Stomach (tissue), 8 donors: ENCODE measurements at regions not wholly inside any gene's neighbourhood (a gene's known extent, or its start where the extent isn't known, plus 50 kb on each side); places are given as distances from the start of the nearest gene placed in this dataset.

ENCODE experiments used
- DNase-seq, 2 donors: peaks; one replicate each; pipeline versions ENCODE4 v3.0.0 to v3.0.0-alpha.2; 2013 to 2019
- H3K27ac ChIP-seq, 5 donors: fragments of 200-600 bp in 4 of 5; sonication (generic) in 4 of 5; one replicate each; pipeline ENCODE4 v1.5.1; 2013 to 2019; ENCODE audit warnings: mild to moderate bottlenecking in 1 of 5, moderate library complexity in 1 of 5
- H3K27me3 ChIP-seq, 3 donors: fragments of 200-600 bp; sonication (generic); one replicate each; pipeline ENCODE4 v1.5.1; 2017 to 2019; ENCODE audit warnings: mixed run types in 1 of 3
- H3K36me3 ChIP-seq, 4 donors: fragments of 200-600 bp; sonication (generic); 1 replicate in 3 of 4; 2 replicates in 1 of 4; pipeline ENCODE4 v1.5.1; 2016 to 2019
- H3K4me1 ChIP-seq, 4 donors: fragments of 200-600 bp; sonication (generic); one replicate each; pipeline ENCODE4 v1.5.1; 2016 to 2019
- H3K4me3 ChIP-seq, 4 donors: fragments of 200-600 bp; sonication (generic) in 3 of 4; one replicate each; pipeline ENCODE4 v1.5.1; 2016 to 2019; ENCODE audit warnings: mild to moderate bottlenecking in 1 of 4
- H3K9me3 ChIP-seq, 4 donors: fragments of 200-600 bp; sonication (generic); one replicate each; pipeline ENCODE4 v1.5.1; 2016 to 2019
- EP300 ChIP-seq: sonication (generic); formaldehyde crosslinking; IDR thresholded peaks from one replicate; pipeline ENCODE4 v1.6.1; 2017; ENCODE audit warnings: antibody characterized with exemption
- POLR2A ChIP-seq, 4 donors: fragments of 450-650 bp; IDR thresholded peaks; one replicate each; pipeline ENCODE4 v1.6.1; 2016; ENCODE audit warnings: antibody characterized with exemption in 4 of 4, control low read depth in 2 of 4, mild to moderate bottlenecking in 1 of 4, moderate library complexity in 1 of 4
- POLR2AphosphoS5 ChIP-seq, 3 donors: sonication (generic); formaldehyde crosslinking; IDR thresholded peaks; one replicate each; pipeline ENCODE4 v1.6.1; 2016; ENCODE audit warnings: antibody characterized with exemption in 3 of 3
- WGBS, 5 donors: extraction: QIAGEN DNeasy Blood & Tissue Kit in 3 of 5; methylation state at CpG; one replicate each; pipeline versions ENCODE4 v1.1.5 to v1.1.7; 2013 to 2018; 5-methylcytosine and 5-hydroxymethylcytosine counted together
- intact Hi-C: fragments of 100-400 bp; cut with DNase I; formaldehyde crosslinking; loops from one replicate; pipeline ENCODE4 v1.15.1; 2023; ENCODE audit warnings: low total_unique reads
- TF ChIP-seq, protein P1 (sequence below), 7 experiments: fragments of 450-650 bp in 4 of 7; fragments of 200-600 bp in 3 of 7; sonication (generic) in 3 of 7; IDR thresholded peaks; one replicate each; pipeline ENCODE4 v1.5.1; 2016 to 2019; ENCODE audit warnings: antibody characterized with exemption in 7 of 7, control low read depth in 2 of 7, mild to moderate bottlenecking in 1 of 7
- donor health status: healthy with polysubstance abuse.
- donor health status: Bipolar disorder and iron deficiency.
- donor health status: healthy.

GRCh38 chr13:74644229-74644628, 510.0 kb upstream of the KLF12 start:
- H3K27ac ChIP-seq = no peak overlapping the region
- DNase-seq = peak in 1 of 2 donors; percentile 73
- H3K27me3 ChIP-seq = no peaks in the 10 kb centered on the region
- H3K9me3 ChIP-seq = no peaks in the 10 kb centered on the region
- intact Hi-C loops = no loop called here
- no peaks in the 10 kb centered on the region for H3K36me3 ChIP-seq
- H3K4me1 ChIP-seq = no peaks in the 10 kb centered on the region
- WGBS, 5 donors = 44 to 88% (median 76%) methylated on average over 1 of the region's 1 CpG
- TF ChIP-seq, protein P1, sequence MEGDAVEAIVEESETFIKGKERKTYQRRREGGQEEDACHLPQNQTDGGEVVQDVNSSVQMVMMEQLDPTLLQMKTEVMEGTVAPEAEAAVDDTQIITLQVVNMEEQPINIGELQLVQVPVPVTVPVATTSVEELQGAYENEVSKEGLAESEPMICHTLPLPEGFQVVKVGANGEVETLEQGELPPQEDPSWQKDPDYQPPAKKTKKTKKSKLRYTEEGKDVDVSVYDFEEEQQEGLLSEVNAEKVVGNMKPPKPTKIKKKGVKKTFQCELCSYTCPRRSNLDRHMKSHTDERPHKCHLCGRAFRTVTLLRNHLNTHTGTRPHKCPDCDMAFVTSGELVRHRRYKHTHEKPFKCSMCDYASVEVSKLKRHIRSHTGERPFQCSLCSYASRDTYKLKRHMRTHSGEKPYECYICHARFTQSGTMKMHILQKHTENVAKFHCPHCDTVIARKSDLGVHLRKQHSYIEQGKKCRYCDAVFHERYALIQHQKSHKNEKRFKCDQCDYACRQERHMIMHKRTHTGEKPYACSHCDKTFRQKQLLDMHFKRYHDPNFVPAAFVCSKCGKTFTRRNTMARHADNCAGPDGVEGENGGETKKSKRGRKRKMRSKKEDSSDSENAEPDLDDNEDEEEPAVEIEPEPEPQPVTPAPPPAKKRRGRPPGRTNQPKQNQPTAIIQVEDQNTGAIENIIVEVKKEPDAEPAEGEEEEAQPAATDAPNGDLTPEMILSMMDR (IDR thresholded peaks at IDR 0.05) = no peak
- no peak for TF ChIP-seq EP300
- TF ChIP-seq POLR2A (IDR thresholded peaks at IDR 0.05) = no peak
- no peak for TF ChIP-seq POLR2AphosphoS5 (IDR thresholded peaks at IDR 0.05)
- H3K4me3 ChIP-seq = no peak overlapping the region

- Histone ChIP-seq H3K9me3 (no peaks in the 10 kb centered on the region), H3K36me3 (no peaks in the 10 kb centered on the region), H3K27ac (no peak overlapping the region), H3K4me3 (no peak overlapping the region), H3K27me3 (no peaks in the 10 kb centered on the region), H3K4me1 (no peaks in the 10 kb centered on the region)
- TF ChIP-seq EP300 (no peak), POLR2A (IDR thresholded peaks at IDR 0.05) (no peak), POLR2AphosphoS5 (IDR thresholded peaks at IDR 0.05) (no peak)
- TF ChIP-seq, protein P1 (IDR thresholded peaks at IDR 0.05) = no peak
- intact Hi-C loops = no loop called here
- WGBS, 5 donors = 74 to 86% (median 79%) methylated on average over 4 of the region's 4 CpGs
- DNase-seq = no peak
Measured at GRCh38 chr13:74641586-74641985, 507.4 kb upstream of the KLF12 start.

DNA sequence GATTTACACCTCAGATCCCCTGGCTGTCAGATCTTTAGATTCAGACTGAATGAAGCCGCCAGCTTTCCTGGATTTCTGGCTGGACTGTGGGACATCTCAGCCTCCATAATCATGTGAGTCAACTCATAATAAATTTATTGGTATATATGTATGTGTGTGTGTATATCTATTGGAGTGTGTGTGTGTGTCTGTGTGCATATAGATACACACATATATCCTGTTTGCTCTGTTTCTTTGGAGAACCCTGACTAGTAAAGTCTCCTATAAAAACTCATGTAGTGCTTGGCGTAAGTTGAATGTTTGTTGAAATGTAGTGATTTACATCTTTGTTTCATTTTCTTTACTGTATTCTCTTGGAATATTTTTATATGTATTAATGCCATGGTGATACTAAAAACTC, 499.5 kb upstream of the KLF12 start:
- Histone ChIP-seq H3K36me3 (no peaks in the 10 kb centered on the region), H3K27me3 (no peaks in the 10 kb centered on the region), H3K4me3 (no peak overlapping the region), H3K9me3 (no peaks in the 10 kb centered on the region), H3K4me1 (no peaks in the 10 kb centered on the region), H3K27ac (no peak overlapping the region)
- no peak for DNase-seq
- intact Hi-C loops = no loop called here
- WGBS, 5 donors = 89 to 97% (median 91%) methylated on average over 2 of the region's 2 CpGs
- TF ChIP-seq POLR2A (IDR thresholded peaks at IDR 0.05) (no peak), POLR2AphosphoS5 (IDR thresholded peaks at IDR 0.05) (no peak), EP300 (no peak)
- TF ChIP-seq, protein P1 (IDR thresholded peaks at IDR 0.05) = no peak

GRCh38 chr13:74629985-74630384, 495.8 kb upstream of the KLF12 start:
- Histone ChIP-seq H3K36me3 (no peaks in the 10 kb centered on the region), H3K4me3 (no peak overlapping the region), H3K27ac (no peak overlapping the region), H3K9me3 (no peaks in the 10 kb centered on the region), H3K27me3 (no peaks in the 10 kb centered on the region), H3K4me1 (no peaks in the 10 kb centered on the region)
- DNase-seq = no peak
- intact Hi-C loops = no loop called here
- TF ChIP-seq POLR2A (IDR thresholded peaks at IDR 0.05) = no peak
- TF ChIP-seq EP300 = no peak
- no peak for TF ChIP-seq POLR2AphosphoS5 (IDR thresholded peaks at IDR 0.05)
- TF ChIP-seq, protein P1 (IDR thresholded peaks at IDR 0.05) = no peak
- whole genome bisulfite sequencing, 5 donors = 53 to 84% (median 65%) methylated on average over 3 of the region's 3 CpGs
